Activated T-helper 9 cell treated with anti-CD3 and anti-CD28 coated beads, Interleukin-2, amount 50 U/mL, for 16 hours (primary cell): ENCODE measurements at regions not wholly inside any gene's neighbourhood (a gene's known extent, or its start where the extent isn't known, plus 50 kb on each side); places are given as distances from the start of the nearest gene placed in this dataset.
"Not testable (repeated sequence)": the region's sequence is repeated elsewhere in the genome, so short reads cannot be mapped to it uniquely, and the experiment has no call there.

ENCODE experiments used
- DNase-seq: peaks from one replicate; pipeline ENCODE4 v3.0.0-alpha.2; 2020; ENCODE audit warnings: low read depth

- DNase-seq, result no peak
Measured at GRCh38 chr10:29720149-29720548, 85.4 kb upstream of the SVIL start.

GRCh38 chr10:29719281-29719675 is 84.5 kb upstream of the SVIL start:
- DNase-seq, result no peak

DNA sequence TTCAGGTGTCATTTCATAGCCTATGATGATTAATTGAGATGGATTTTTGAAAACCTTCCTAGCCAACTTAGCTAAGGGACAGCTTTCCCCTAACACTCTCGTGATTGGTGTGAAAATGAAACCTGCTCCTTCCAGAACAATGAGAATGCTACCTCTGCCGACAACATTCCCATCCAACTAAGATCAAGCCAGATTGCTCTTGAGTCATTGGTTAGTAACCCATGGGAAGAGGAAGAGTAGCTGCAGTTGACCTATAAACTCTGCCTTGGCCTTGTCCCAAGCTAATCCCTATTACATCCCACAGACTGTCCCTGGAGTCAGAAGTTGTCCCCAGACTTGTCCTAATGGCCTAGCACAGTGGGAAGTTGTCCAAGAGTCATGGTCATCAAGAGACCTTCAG is 80.5 kb upstream of the SVIL start:
- no peak for DNase-seq

DNA sequence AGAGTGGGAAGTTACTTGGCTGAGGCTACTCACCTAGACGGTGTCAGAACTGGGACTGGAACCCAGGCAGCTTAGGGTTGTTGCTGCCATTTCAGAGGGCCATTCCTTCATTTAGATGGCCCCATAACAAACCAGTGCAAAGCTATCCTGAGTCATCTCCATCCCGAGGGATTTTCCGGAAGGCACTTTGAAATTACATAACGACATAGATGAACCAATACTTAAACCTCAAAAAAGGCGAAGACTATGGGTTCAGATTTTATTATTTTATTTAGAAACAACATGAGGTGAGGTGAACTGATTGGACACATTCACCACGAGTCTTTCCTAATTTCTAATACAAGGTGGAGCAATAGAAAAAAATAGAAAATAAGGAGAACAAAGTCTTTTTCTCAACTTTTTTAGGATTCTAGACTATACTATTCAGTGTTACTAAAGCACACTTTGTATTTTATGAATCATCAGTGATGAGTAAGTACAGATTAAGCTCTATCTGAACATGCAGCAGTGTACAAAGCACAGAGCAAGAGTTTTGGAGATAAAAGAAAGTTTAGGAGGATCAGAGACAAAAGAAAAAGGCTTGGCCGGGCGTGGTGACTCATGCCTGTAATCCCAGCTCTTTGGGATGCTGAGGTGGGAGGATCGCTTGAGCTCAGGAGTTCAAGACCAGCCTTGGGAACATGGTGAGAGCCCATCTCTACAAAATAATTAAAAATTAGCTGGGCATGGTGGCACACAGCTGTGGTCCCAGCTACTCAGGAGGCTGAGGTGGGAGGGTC is 79.5 kb upstream of the SVIL start:
- no peak for DNase-seq

DNA sequence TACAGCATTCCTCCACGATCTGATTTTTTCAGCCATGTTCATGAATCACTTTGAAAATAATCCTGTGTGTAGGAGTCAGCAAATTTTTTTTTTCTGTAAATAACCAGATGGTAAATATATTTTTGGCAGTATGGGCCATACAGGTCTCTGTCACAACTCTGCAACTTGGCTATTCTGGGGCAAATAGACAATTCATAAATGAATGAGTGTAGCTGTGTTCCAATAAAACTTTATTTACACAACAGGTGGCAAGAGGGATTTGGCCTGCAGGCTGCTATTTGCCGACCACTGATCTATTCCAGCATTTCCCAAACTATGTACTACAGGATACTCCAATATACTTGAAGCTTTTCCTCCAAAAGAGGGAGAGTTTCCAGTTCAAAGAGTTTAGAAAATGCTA is 78.7 kb upstream of the SVIL start:
- no peak for DNase-seq

DNA sequence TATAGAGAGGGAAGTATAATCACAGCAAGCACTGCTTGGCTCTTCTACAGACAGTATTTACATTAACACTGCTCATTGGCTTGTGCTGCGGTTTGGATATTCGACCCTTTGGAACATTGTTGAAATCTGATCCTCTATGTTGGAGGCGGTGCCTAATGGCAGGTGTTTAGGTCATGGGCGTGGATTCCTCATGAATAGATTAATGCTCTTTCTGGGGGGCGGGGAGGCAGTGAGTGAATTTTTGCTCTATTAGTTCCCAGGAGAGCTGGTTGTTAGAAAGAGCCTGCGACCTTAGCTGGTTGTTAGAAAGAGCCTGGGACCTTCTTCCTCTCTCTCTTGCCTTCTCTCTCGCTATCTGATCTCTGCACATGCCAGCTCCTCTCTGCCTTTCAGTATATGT is 77.3 kb upstream of the SVIL start:
- no peak for DNase-seq

DNA sequence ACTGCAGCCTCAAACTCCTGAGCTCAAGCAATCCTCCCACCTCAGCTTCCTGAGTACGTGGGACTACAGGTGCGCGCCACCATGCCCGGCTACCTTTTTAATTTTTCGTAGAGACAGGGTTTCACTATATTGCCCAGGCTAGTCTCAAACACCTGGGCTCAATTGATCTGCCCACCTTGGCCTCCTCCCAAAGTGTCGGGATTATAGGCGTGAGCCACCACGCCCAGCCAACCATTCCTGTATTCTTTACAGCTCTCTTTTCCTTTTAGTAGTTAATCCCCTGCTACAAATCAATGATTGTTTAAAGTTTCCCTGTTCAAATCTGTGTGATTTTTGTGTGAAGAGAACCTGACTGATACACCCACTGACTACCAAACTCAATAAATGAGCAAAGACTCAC is 75.4 kb upstream of the SVIL start:
- no peak for DNase-seq

- DNase-seq, result no peak
Measured at GRCh38 chr10:29709484-29710002, 74.8 kb upstream of the SVIL start.

GRCh38 chr10:29703271-29703670 is 68.5 kb upstream of the SVIL start:
- no peak for DNase-seq

GRCh38 chr10:29702273-29703164 is 67.7 kb upstream of the SVIL start:
- DNase-seq, result no peak

GRCh38 chr10:29701306-29701705 is 66.5 kb upstream of the SVIL start:
- DNase-seq, result no peak

- DNase-seq, result no peak
Measured at GRCh38 chr10:29699621-29700020, 64.8 kb upstream of the SVIL start.

- DNase-seq, result no peak
Measured at GRCh38 chr10:29698773-29699490, 64.2 kb upstream of the SVIL start.

DNA sequence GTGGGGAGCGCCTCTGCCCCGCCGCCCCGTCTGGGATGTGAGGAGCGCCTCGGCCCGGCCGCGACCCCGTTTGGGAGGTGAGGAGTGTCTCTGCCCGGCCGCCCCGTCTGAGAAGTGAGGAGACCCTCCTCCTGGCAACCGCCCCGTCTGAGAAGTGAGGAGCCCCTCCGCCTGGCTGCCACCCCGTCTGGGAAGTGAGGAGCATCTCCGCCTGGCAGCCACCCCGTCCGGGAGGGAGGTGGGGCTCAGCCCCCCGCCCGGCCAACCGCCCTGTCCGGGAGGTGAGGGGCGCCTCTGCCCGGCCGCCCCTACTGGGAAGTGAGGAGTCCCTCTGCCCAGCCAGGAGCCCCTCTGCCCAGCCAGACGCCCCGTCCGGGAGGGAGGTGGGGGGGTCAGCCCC is 61.8 kb upstream of the SVIL start:
- DNase-seq, result not testable (repeated sequence)

DNA sequence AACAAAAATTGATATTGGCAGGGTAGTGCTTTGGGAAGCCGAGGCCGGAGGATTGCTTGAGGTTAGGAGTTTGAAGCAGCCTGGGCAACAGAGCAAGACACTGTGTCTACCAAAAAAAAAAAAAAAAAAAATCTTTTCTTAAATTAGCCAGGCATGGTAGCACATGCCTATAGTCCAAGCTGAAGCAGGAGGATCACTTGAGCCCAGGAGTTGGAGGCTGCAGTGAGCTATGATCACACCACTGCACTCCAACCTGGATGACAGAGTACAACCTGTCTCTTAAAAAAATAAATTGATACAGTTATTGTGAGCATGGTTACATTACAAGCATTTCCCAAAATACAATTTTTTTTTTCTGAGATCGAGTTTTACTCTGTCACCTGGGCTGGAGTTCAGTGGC is 59.4 kb upstream of the SVIL start:
- DNase-seq, result no peak

DNA sequence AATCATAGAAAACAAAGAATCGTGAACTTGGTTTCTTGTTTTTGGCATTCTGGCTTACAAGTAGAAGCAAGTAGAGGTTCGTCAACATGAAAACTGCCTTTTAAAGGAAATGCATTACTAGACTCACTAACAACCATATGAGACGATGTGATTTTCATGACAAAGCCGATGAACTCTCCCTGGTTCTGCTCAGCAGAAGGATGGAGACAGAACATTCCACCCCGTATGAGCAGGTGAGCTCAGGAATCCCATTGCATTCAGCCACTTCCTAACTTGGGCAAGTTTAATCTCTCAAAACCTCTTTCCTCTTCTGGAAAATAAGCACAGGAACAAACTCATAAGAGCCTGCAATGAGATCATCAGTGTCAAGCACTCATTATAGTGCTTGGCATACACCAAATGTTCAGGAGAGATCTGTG is 57.4 kb upstream of the SVIL start:
- no peak for DNase-seq

- no peak for DNase-seq
Measured at GRCh38 chr10:29691564-29692072, 56.8 kb upstream of the SVIL start.

GRCh38 chr10:29689001-29689400 is 54.2 kb upstream of the SVIL start:
- DNase-seq, result no peak

- DNase-seq, result no peak
Measured at GRCh38 chr10:29688230-29688661, 53.5 kb upstream of the SVIL start.

DNA sequence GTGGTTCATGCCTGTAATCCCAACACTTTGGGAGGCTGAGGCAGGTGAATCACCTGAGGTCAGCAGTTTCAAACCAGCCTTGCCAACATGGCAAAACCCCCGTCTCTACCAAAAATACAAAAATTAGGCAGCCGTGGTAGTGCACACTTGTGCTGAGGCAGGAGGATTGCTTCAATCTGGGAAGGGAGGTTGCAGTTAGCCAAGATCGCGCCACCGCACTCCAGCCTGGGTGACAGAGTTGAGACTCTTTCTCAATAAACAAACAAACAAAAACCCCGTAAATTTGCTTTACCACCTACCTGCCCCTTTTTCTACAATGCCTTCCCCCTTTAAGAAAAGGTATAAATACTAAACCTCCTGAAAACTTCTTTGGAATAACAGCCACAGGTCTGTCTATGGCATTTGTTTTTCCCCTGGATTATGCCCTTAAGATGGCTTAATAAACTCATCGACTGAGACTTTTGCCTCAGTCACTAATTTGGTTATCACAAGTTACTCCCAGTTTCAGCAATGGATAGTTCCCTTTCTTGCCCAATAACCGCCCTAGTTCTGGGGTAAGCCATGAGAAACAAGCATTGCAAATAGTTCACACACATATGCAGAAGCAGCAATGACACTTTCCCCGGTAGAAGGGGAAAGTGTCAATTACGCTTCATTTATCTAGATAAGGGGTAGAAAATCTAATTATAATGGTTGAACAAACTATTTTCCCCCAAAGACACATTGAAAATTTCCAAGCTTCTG is 52.8 kb upstream of the SVIL start:
- no peak for DNase-seq

- no peak for DNase-seq
Measured at GRCh38 chr10:29685506-29685905, 50.7 kb upstream of the SVIL start.
